ENCODE measurements at regions not wholly inside any gene's neighbourhood (a gene's known extent, or its start where the extent isn't known, plus 50 kb on each side); places are given as distances from the start of the nearest gene placed in this dataset.
"Not testable (repeated sequence)": the region's sequence is repeated elsewhere in the genome, so short reads cannot be mapped to it uniquely, and the experiment has no call there.

DNA sequence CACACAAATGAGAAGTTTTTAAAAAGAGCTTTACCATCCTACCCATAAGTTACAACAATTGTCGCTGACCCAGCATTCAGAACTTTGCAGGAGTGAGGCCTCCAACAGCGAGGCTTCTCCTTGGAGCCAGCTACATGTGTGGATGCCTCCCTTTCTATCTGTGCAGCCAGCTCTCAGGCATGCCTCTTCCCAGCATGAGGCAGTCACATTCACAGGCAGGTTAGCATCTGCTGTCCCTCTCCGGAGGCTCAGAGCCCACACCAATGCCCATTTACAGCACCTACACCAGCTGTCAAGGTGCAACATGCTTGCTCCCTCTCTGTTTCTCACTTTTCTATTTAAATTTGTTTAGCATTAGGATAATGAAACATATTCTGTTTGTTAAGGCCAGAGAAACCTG lies 278.7 kb upstream of the PODXL start:
- in situ Hi-C loops (cut with HindIII; ENCODE audit: low pct_ligation_motif_present, low sequenced_read_pairs): no loop called here
- Histone ChIP-seq H3K36me3 (replicated peaks) (no peaks in the 10 kb centered on the region), H3K27me3 (replicated peaks) (no peaks in the 10 kb centered on the region), H3K4me3 (ENCODE audit: low read depth, low read length) (no peak overlapping the region), H3K27ac (no peak overlapping the region)
- TF ChIP-seq, protein P1, sequence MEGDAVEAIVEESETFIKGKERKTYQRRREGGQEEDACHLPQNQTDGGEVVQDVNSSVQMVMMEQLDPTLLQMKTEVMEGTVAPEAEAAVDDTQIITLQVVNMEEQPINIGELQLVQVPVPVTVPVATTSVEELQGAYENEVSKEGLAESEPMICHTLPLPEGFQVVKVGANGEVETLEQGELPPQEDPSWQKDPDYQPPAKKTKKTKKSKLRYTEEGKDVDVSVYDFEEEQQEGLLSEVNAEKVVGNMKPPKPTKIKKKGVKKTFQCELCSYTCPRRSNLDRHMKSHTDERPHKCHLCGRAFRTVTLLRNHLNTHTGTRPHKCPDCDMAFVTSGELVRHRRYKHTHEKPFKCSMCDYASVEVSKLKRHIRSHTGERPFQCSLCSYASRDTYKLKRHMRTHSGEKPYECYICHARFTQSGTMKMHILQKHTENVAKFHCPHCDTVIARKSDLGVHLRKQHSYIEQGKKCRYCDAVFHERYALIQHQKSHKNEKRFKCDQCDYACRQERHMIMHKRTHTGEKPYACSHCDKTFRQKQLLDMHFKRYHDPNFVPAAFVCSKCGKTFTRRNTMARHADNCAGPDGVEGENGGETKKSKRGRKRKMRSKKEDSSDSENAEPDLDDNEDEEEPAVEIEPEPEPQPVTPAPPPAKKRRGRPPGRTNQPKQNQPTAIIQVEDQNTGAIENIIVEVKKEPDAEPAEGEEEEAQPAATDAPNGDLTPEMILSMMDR (IDR thresholded peaks at IDR 0.05; ENCODE audit: low read depth, low read length, missing control alignments): no peak
- no peak for DNase-seq

DNA sequence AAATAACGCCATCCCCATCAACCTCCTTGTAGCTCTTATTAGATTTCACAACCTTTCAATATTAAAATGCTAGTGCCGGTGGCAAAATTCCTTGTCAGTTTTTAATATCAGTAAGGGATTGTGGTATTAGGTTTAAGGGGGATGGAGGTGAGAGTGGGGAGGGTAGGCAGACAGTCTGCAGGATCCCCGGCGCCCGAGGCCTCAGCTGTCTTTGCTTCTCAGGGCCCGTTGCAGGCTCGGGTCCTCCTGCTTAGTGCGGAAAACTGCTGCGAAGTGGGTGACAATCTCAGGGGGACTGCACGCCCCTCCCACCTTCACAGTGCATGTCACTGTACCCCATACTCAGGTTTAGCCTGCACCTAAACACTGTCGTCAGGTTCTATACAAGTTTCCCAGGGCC lies 274.3 kb upstream of the PODXL start:
- Histone ChIP-seq H3K36me3 (replicated peaks) (no peaks in the 10 kb centered on the region), H3K27ac (no peak overlapping the region), H3K27me3 (replicated peaks) (peaks cover 1% of the 10 kb centered on the region), H3K4me3 (ENCODE audit: low read depth, low read length) (no peak overlapping the region)
- in situ Hi-C loops (cut with HindIII; ENCODE audit: low pct_ligation_motif_present, low sequenced_read_pairs): no loop called here
- no peak for DNase-seq
- TF ChIP-seq, protein P1 (IDR thresholded peaks at IDR 0.05; ENCODE audit: low read depth, low read length, missing control alignments): no peak

DNA sequence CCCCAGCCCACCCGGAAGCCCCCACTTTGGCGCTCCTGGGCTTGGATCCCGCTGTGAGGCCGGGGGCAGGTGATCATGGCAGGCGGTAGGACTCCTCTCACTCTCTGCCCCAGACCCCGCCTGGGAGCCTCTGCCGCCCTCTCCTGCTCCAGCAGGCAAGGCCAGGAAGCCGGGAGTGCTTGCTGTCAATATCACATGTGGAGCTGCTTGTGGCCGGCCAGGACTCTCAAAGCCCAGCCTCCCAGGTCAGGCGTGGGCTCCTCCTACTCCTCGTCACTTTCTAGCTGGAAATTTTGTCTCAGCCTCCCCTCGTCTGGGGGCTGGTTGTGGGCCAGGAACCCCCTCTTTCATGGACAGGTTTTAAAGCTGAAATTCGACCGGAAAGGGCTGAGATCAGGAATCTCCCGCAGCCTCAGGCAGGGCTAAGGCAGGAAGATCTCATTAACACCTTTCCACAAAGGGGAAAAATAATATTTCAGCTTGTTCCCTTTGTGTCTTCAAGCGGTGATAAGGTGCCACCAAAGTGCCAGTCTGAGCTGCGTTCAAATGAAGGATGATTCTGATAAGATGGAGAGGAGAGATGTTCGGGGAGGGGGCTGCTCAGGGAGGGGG lies 273.6 kb upstream of the PODXL start:
- Histone ChIP-seq H3K4me3 (ENCODE audit: low read depth, low read length) (no peak overlapping the region), H3K27ac (no peak overlapping the region), H3K27me3 (replicated peaks) (peaks cover 1% of the 10 kb centered on the region), H3K36me3 (replicated peaks) (no peaks in the 10 kb centered on the region)
- TF ChIP-seq, protein P1 (IDR thresholded peaks at IDR 0.05; ENCODE audit: low read depth, low read length, missing control alignments): no peak
- in situ Hi-C loops (cut with HindIII; ENCODE audit: low pct_ligation_motif_present, low sequenced_read_pairs): no loop called here
- DNase-seq: no peak

DNA sequence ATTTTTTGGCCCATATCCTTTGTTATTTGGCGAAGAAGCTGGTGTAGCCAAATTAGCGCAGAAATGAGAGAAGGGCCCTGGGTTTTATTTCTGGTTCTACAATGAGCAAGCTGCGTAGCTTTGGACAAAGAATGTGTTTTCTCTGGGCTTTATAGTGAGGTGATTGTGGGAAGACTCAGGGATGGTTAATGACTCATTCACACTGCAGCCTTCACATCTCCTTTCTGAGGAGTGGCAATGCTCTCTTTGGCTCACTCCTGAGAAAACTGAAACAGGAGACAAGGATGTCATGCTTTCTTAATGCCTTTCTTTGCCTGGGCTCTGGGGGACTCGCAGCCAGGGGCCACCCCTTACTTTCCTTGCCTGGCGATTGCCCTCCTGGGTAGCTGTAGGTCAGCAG lies 271.0 kb upstream of the PODXL start:
- Histone ChIP-seq H3K4me3 (ENCODE audit: low read depth, low read length) (no peak overlapping the region), H3K27me3 (replicated peaks) (peaks cover 1% of the 10 kb centered on the region), H3K36me3 (replicated peaks) (no peaks in the 10 kb centered on the region), H3K27ac (no peak overlapping the region)
- in situ Hi-C loops (cut with HindIII; ENCODE audit: low pct_ligation_motif_present, low sequenced_read_pairs): no loop called here
- no peak for DNase-seq
- TF ChIP-seq, protein P1 (IDR thresholded peaks at IDR 0.05; ENCODE audit: low read depth, low read length, missing control alignments): no peak

DNA sequence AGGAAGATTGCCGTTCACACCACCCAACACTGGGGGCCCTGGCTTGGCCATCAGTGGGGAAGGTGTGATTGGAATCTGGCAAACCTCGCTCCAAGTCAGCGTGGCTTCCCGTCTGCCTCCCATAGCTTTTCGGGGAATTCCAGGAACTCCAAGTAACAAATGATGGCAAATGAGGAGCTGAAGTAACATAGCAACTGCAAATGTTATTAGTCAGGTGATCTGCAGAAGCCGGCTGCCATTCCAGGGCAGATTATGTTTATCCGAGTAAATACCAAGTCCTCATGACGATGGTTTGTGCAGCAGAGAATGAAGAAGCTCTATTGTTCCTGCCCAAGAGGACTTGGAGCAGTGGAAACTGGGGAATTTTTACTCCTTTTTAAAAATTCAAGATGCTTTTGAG lies 270.5 kb upstream of the PODXL start:
- DNase-seq: no peak
- H3K36me3 ChIP-seq (replicated peaks): no peaks in the 10 kb centered on the region
- in situ Hi-C loops (cut with HindIII; ENCODE audit: low pct_ligation_motif_present, low sequenced_read_pairs): no loop called here
- H3K4me3 ChIP-seq (ENCODE audit: low read depth, low read length): no peak overlapping the region
- TF ChIP-seq, protein P1 (IDR thresholded peaks at IDR 0.05; ENCODE audit: low read depth, low read length, missing control alignments): no peak
- no peak overlapping the region for H3K27ac ChIP-seq
- H3K27me3 ChIP-seq (replicated peaks): peaks cover 1% of the 10 kb centered on the region

DNA sequence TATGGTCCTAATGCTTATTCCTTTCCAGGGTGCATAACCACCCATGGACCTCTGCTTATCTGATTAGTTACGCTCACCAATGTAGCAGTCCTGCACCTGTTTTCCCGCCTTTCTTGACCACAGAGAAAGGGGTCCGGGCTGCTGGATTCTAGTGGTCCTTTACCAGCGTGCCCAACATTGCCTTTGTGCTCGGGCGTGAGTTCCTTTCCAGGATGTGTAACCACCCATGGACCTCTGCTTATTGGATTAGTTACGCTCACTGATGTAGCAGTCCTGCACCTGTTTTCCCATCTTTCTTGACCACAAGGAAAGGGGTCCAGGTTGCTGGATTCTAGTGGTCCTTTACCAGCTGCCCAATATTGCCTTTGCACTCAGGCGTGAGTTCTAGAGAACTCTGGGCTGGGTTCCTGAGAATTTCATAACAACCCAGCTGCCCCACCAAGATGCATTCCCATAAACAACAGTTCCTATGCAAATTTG lies 267.6 kb upstream of the PODXL start:
- H3K4me3 ChIP-seq (ENCODE audit: low read depth, low read length); DNase-seq; H3K27me3 ChIP-seq (replicated peaks); H3K36me3 ChIP-seq (replicated peaks); H3K27ac ChIP-seq; in situ Hi-C loops (cut with HindIII; ENCODE audit: low pct_ligation_motif_present, low sequenced_read_pairs): not testable (repeated sequence)
